GM12878 (cell line): ENCODE measurements at regions not wholly inside any gene's neighbourhood (a gene's known extent, or its start where the extent isn't known, plus 50 kb on each side); places are given as distances from the start of the nearest gene placed in this dataset.

Experiments used
- ATAC-seq: fragments of 200-7000 bp; cut with Tn5 transposase; 3 replicates; pipeline ENCODE4 v1.9.1; 2020; ENCODE audit warnings: mild to moderate bottlenecking, moderate library complexity
- BruUV-seq: library from RNA; stranded (reverse); fragments of 400-500 nt; replicated peaks from 2 replicates; lab custom pipeline; 2021; lab: Mats Ljungman, UMichigan
- CTCF ChIA-PET: fragments of 300-600 bp; sonication (Branson Sonifier 250); formaldehyde crosslinking; extraction: SDS; loops from one replicate; lab custom pipeline; 2021; ENCODE audit warnings: inconsistent platforms; lab: Yijun Ruan, JAX
- POLR2A ChIA-PET: fragments of 350-600 bp; formaldehyde crosslinking; extraction: SDS; loops from one replicate; lab custom pipeline; 2021; ENCODE audit warnings: inconsistent platforms; lab: Charles Lee
- RAD21 ChIA-PET: fragments of 300-600 bp; sonication (Branson Sonifier 250); formaldehyde crosslinking; loops from one replicate; lab custom pipeline; 2023; ENCODE audit warnings: antibody characterized with exemption; ENCODE audit not compliant: unreplicated experiment; lab: Charles Lee
- SMC1A ChIA-PET: fragments of 300-600 bp; sonication (Branson Sonifier 250); formaldehyde crosslinking; loops from one replicate; lab custom pipeline; 2023; ENCODE audit not compliant: unreplicated experiment, uncharacterized antibody; lab: Charles Lee
- DNase-seq: peaks from one replicate; pipeline ENCODE4 v3.0.0-alpha.2; 2011; ENCODE audit warnings: low read depth, low spot score
- FAIRE-seq: peaks from 3 replicates; lab custom pipeline; 2011; peaks lifted over from hg19 to GRCh38; lab: Jason Lieb, UNC
- H2AFZ ChIP-seq: 2 replicates; pipeline ENCODE4 v1.6.0; 2011; ENCODE audit warnings: low read depth, low read length, control low read depth; ENCODE audit not compliant: control insufficient read depth
- H3K27ac ChIP-seq: 2 replicates; pipeline ENCODE4 v1.5.1; 2011; ENCODE audit warnings: control low read depth; ENCODE audit not compliant: control insufficient read depth, insufficient read depth
- H3K27me3 ChIP-seq, 2 experiments: replicated peaks in 1 of 2; 2 replicates each; pipeline versions ENCODE4 v1.6.0 to v1.6.1; 2011; ENCODE audit warnings: low read length in 1 of 2; ENCODE audit not compliant: control insufficient read depth in 2 of 2, insufficient read depth in 2 of 2
- H3K36me3 ChIP-seq, 2 experiments: 2 replicates each; pipeline ENCODE4 v1.5.1; 2011; ENCODE audit warnings: low read length in 1 of 2; ENCODE audit not compliant: control insufficient read depth in 2 of 2, insufficient read depth in 2 of 2
- H3K4me1 ChIP-seq: 2 replicates; pipeline ENCODE4 v1.6.1; 2011; ENCODE audit warnings: mild to moderate bottlenecking, low read length, moderate library complexity, mixed read lengths; ENCODE audit not compliant: control insufficient read depth, insufficient read depth
- H3K4me2 ChIP-seq: 2 replicates; pipeline ENCODE4 v1.6.0; 2011; ENCODE audit warnings: control low read depth; ENCODE audit not compliant: control insufficient read depth, insufficient read depth
- H3K4me3 ChIP-seq: fragments of 200-600 bp; sonication (generic); 2 replicates; pipeline ENCODE4 v1.5.1; 2016
- H3K79me2 ChIP-seq: 2 replicates; pipeline ENCODE4 v1.6.0; 2011; ENCODE audit warnings: low read length; ENCODE audit not compliant: control insufficient read depth, insufficient read depth
- H3K9ac ChIP-seq: 2 replicates; pipeline ENCODE4 v1.8.0; 2011; ENCODE audit warnings: low read length, control low read depth, mixed read lengths; ENCODE audit not compliant: control insufficient read depth, insufficient read depth
- H3K9me3 ChIP-seq: replicated peaks from 3 replicates; pipeline ENCODE4 v1.5.1; 2011; ENCODE audit warnings: mild to moderate bottlenecking, low read length; ENCODE audit not compliant: control insufficient read depth, insufficient read depth
- H4K20me1 ChIP-seq: 2 replicates; pipeline ENCODE4 v1.6.0; 2011; ENCODE audit not compliant: control insufficient read depth, insufficient read depth
- FOXK2 ChIP-seq: fragments of 450-650 bp; IDR thresholded peaks from 2 replicates; pipeline ENCODE4 v1.6.1; 2017; ENCODE audit warnings: mild to moderate bottlenecking, moderate library complexity
- HDGF ChIP-seq: fragments of 450-650 bp; IDR thresholded peaks from 2 replicates; pipeline ENCODE4 v1.6.1; 2016; ENCODE audit warnings: antibody characterized with exemption
- NFYA ChIP-seq: IDR thresholded peaks from 2 replicates; pipeline ENCODE4 v1.6.1; 2011; ENCODE audit warnings: low read depth, mild to moderate bottlenecking, low read length, improper control_type of control experiment, borderline replicate concordance
- RELA ChIP-seq: fragments of 450-650 bp; IDR thresholded peaks from 2 replicates; pipeline ENCODE4 v1.8.0; 2014; ENCODE audit warnings: borderline replicate concordance; ENCODE audit not compliant: partially characterized antibody
- SMAD1 ChIP-seq: fragments of 450-650 bp; IDR thresholded peaks from 2 replicates; pipeline ENCODE4 v1.6.1; 2018; ENCODE audit warnings: mild to moderate bottlenecking, low read depth; ENCODE audit not compliant: partially characterized antibody
- SMC3 ChIP-seq: IDR thresholded peaks from 2 replicates; pipeline ENCODE4 v1.6.1; 2011; ENCODE audit warnings: low read length, improper control_type of control experiment, borderline replicate concordance
- SP1 ChIP-seq: IDR thresholded peaks from one replicate; pipeline ENCODE4 v1.6.1; 2011; ENCODE audit warnings: low read depth, low read length
- TARDBP ChIP-seq: IDR thresholded peaks from 2 replicates; pipeline ENCODE4 v1.6.1; 2016; ENCODE audit warnings: borderline replicate concordance
- TCF7 ChIP-seq: IDR thresholded peaks from 2 replicates; pipeline ENCODE4 v1.6.1; 2014; ENCODE audit warnings: antibody characterized with exemption, borderline replicate concordance
- ZNF207 ChIP-seq: fragments of 450-650 bp; IDR thresholded peaks from 2 replicates; pipeline ENCODE4 v1.6.1; 2014; ENCODE audit warnings: antibody characterized with exemption, mild to moderate bottlenecking, borderline replicate concordance
- WGBS: methylation state at CpG from one replicate; pipeline ENCODE4 v1.1.6; 2016; ENCODE audit warnings: low lambda C conversion rate; ENCODE audit not compliant: insufficient replicate concordance, insufficient coverage; ENCODE audit errors: missing lambda C conversion rate; 5-methylcytosine and 5-hydroxymethylcytosine counted together
- in situ Hi-C: fragments of 300-500 bp; cut with MboI; formaldehyde crosslinking; loops from 9 replicates; pipeline ENCODE4 v1.14.3; 2018; ENCODE audit warnings: mixed read lengths
- intact Hi-C: fragments of 100-400 bp; cut with micrococcal nuclease; formaldehyde crosslinking; loops from one replicate; pipeline ENCODE4 v1.14.2; 2022; ENCODE audit not compliant: unreplicated experiment
- TF ChIP-seq, protein P1 (sequence below): fragments of 450-650 bp; IDR thresholded peaks from 2 replicates; pipeline ENCODE4 v1.6.1; 2017; ENCODE audit warnings: mild to moderate bottlenecking
- TF ChIP-seq, protein P2 (sequence below): fragments of 450-650 bp; IDR thresholded peaks from 2 replicates; pipeline ENCODE4 v1.6.1; 2017; ENCODE audit warnings: mild to moderate bottlenecking, low read depth, inconsistent platforms; ENCODE audit not compliant: poor library complexity, severe bottlenecking
- TF ChIP-seq, protein P3 (sequence below): fragments of 450-650 bp; IDR thresholded peaks from 2 replicates; pipeline ENCODE4 v1.6.1; 2017; ENCODE audit warnings: low read depth, mild to moderate bottlenecking, moderate library complexity

DNA sequence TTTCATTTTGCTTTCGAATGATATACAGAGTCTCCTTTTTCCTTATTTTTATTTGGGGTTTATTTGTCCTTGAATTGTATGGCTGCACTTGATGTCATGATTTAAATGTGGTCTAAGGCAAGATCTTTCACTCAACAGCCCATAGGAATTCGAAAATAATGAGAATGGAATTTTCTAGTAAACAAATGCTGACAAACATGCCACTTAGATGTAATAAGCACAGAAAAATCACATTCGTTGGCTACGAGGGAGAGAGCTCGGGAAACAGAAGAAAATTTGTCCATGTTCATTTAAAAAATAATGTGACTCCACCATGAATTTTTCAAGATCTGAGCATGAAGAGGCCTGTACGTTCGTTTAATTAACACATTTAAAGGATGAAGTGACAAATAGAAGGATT is 73.0 kb downstream of the BLID start:
- intact Hi-C loops: no loop called here
- ChIA-PET POLR2A (no interaction called here), SMC1A (no interaction called here), CTCF (interaction anchor here (1.4 kb wide), 1 partner anchor 12 kb away, joined by 4 read pairs; no protein-coding TSS in a partner anchor), RAD21 (no interaction called here)
- H3K9me3 ChIP-seq: no peaks in the 10 kb centered on the region
- H3K4me3 ChIP-seq: no peak overlapping the region
- TF ChIP-seq FOXK2: no peak
- no peak for TF ChIP-seq SMAD1
- TF ChIP-seq, protein P1, sequence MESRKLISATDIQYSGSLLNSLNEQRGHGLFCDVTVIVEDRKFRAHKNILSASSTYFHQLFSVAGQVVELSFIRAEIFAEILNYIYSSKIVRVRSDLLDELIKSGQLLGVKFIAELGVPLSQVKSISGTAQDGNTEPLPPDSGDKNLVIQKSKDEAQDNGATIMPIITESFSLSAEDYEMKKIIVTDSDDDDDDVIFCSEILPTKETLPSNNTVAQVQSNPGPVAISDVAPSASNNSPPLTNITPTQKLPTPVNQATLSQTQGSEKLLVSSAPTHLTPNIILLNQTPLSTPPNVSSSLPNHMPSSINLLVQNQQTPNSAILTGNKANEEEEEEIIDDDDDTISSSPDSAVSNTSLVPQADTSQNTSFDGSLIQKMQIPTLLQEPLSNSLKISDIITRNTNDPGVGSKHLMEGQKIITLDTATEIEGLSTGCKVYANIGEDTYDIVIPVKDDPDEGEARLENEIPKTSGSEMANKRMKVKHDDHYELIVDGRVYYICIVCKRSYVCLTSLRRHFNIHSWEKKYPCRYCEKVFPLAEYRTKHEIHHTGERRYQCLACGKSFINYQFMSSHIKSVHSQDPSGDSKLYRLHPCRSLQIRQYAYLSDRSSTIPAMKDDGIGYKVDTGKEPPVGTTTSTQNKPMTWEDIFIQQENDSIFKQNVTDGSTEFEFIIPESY: no peak
- no peak for TF ChIP-seq SP1
- no peak for TF ChIP-seq TARDBP
- TF ChIP-seq NFYA: no peak
- BruUV-seq: no TSS peak
- in situ Hi-C loops: no loop called here
- no peaks in the 10 kb centered on the region for H3K79me2 ChIP-seq
- no peaks in the 10 kb centered on the region for H3K4me1 ChIP-seq
- no peak for FAIRE-seq
- no peak overlapping the region for H3K27ac ChIP-seq
- no peak for DNase-seq
- no peaks in the 10 kb centered on the region for H3K36me3 ChIP-seq
- WGBS: 12% methylated on average over 7 of the region's 7 CpGs
- no peak for ATAC-seq
- H4K20me1 ChIP-seq: no peaks in the 10 kb centered on the region
- H2AFZ ChIP-seq: no peak overlapping the region
- no peak overlapping the region for H3K4me2 ChIP-seq
- no peak overlapping the region for H3K9ac ChIP-seq
- no peaks in the 10 kb centered on the region for H3K27me3 ChIP-seq

DNA sequence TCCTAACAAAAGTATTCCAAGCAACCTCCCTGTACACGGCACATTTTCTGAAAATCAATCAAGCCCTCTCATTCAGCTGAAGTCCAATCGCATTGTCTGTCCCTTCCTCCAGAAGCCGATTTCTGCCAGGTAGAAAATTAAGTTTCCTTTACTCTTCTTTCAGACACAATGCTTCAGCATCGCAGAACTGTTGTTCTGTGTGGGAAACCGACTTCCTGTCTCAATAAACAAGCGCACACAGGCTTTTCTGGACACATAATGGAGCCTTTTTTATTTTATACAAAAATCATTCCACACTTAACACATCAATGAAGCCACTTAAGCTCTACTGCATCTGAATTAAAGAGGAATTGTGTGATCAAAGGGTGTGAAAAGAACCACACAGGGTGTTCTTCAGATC is 75.6 kb downstream of the BLID start:
- Histone ChIP-seq H3K4me2 (no peak overlapping the region), H3K4me3 (no peak overlapping the region), H4K20me1 (no peaks in the 10 kb centered on the region), H3K79me2 (no peaks in the 10 kb centered on the region), H3K4me1 (no peaks in the 10 kb centered on the region), H3K9ac (no peak overlapping the region), H3K27ac (no peak overlapping the region), H3K9me3 (no peaks in the 10 kb centered on the region), H2AFZ (no peak overlapping the region), H3K27me3 (no peaks in the 10 kb centered on the region), H3K36me3 (no peaks in the 10 kb centered on the region)
- DNase-seq (no peak), ATAC-seq (no peak), FAIRE-seq (no peak)
- CTCF ChIA-PET: no interaction called here
- no TSS peak for BruUV-seq
- POLR2A ChIA-PET: no interaction called here
- intact Hi-C loops (no loop called here), in situ Hi-C loops (no loop called here)
- SMC1A ChIA-PET: interaction anchor here (1.1 kb wide), 1 partner anchor 33 kb away, joined by 4 read pairs; no protein-coding TSS in a partner anchor
- RAD21 ChIA-PET: no interaction called here
- WGBS: 12% methylated on average over 6 of the region's 6 CpGs
- TF ChIP-seq, protein P2, sequence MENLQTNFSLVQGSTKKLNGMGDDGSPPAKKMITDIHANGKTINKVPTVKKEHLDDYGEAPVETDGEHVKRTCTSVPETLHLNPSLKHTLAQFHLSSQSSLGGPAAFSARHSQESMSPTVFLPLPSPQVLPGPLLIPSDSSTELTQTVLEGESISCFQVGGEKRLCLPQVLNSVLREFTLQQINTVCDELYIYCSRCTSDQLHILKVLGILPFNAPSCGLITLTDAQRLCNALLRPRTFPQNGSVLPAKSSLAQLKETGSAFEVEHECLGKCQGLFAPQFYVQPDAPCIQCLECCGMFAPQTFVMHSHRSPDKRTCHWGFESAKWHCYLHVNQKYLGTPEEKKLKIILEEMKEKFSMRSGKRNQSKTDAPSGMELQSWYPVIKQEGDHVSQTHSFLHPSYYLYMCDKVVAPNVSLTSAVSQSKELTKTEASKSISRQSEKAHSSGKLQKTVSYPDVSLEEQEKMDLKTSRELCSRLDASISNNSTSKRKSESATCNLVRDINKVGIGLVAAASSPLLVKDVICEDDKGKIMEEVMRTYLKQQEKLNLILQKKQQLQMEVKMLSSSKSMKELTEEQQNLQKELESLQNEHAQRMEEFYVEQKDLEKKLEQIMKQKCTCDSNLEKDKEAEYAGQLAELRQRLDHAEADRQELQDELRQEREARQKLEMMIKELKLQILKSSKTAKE: no peak
- TF ChIP-seq RELA (no peak), SMC3 (no peak), TCF7 (no peak), ZNF207 (no peak), HDGF (no peak)
- TF ChIP-seq, protein P3, sequence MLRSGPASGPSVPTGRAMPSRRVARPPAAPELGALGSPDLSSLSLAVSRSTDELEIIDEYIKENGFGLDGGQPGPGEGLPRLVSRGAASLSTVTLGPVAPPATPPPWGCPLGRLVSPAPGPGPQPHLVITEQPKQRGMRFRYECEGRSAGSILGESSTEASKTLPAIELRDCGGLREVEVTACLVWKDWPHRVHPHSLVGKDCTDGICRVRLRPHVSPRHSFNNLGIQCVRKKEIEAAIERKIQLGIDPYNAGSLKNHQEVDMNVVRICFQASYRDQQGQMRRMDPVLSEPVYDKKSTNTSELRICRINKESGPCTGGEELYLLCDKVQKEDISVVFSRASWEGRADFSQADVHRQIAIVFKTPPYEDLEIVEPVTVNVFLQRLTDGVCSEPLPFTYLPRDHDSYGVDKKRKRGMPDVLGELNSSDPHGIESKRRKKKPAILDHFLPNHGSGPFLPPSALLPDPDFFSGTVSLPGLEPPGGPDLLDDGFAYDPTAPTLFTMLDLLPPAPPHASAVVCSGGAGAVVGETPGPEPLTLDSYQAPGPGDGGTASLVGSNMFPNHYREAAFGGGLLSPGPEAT: no peak
